Gastroesophageal sphincter (tissue), 3 donors: ENCODE measurements at regions not wholly inside any gene's neighbourhood (a gene's known extent, or its start where the extent isn't known, plus 50 kb on each side); places are given as distances from the start of the nearest gene placed in this dataset.

Source experiments
- CTCF ChIP-seq, 4 experiments: fragments of 200-600 bp in 2 of 4; fragments of 450-650 bp in 2 of 4; sonication (generic) in 1 of 4; IDR thresholded peaks; one replicate each; pipeline ENCODE4 v1.5.1; 2017 to 2019; ENCODE audit warnings: antibody characterized with exemption in 4 of 4, mild to moderate bottlenecking in 2 of 4, moderate library complexity in 2 of 4
- POLR2A ChIP-seq, 2 donors: fragments of 450-650 bp; IDR thresholded peaks; one replicate each; pipeline ENCODE4 v1.6.1; 2017; ENCODE audit warnings: antibody characterized with exemption in 2 of 2, mild to moderate bottlenecking in 2 of 2, moderate library complexity in 1 of 2
- POLR2AphosphoS5 ChIP-seq: sonication (generic); formaldehyde crosslinking; IDR thresholded peaks from one replicate; pipeline ENCODE4 v1.6.1; 2017; ENCODE audit warnings: antibody characterized with exemption

- TF ChIP-seq POLR2A (IDR thresholded peaks at IDR 0.05) (no peak), CTCF (IDR thresholded peaks at IDR 0.05) (no peak), POLR2AphosphoS5 (no peak)
Observed at GRCh38 chr6:148037496-148037895, 305.1 kb upstream of the SASH1 start.
